Lower leg skin (tissue), 4 donors: ENCODE measurements at regions not wholly inside any gene's neighbourhood (a gene's known extent, or its start where the extent isn't known, plus 50 kb on each side); places are given as distances from the start of the nearest gene placed in this dataset.

Experiments
- DNase-seq, 2 donors: peaks; one replicate each; pipeline ENCODE4 v3.0.0-alpha.2; 2019; ENCODE audit warnings: low spot score in 2 of 2
- H3K4me3 ChIP-seq: fragments of 200-600 bp; sonication (generic); 2 replicates; pipeline ENCODE4 v1.5.1; 2017; ENCODE audit warnings: mild to moderate bottlenecking, low read depth; ENCODE audit not compliant: poor library complexity, severe bottlenecking
- CTCF ChIP-seq, 3 donors: fragments of 450-650 bp; IDR thresholded peaks; one replicate each; pipeline ENCODE4 v1.5.1; 2016; ENCODE audit warnings: antibody characterized with exemption in 3 of 3, mild to moderate bottlenecking in 3 of 3, moderate library complexity in 2 of 3
- POLR2A ChIP-seq, 2 donors: fragments of 450-650 bp; IDR thresholded peaks; one replicate each; pipeline ENCODE4 v1.6.1; 2016 to 2017; ENCODE audit warnings: antibody characterized with exemption in 2 of 2, mild to moderate bottlenecking in 1 of 2, moderate library complexity in 1 of 2
- WGBS, 2 donors: methylation state at CpG; one replicate each; pipeline ENCODE4 v1.1.5; 2018; 5-methylcytosine and 5-hydroxymethylcytosine counted together
- intact Hi-C: fragments of 100-400 bp; cut with DNase I; formaldehyde crosslinking; loops from one replicate; pipeline ENCODE4 v1.15.0; 2023; ENCODE audit warnings: low total_unique reads

- TF ChIP-seq CTCF (IDR thresholded peaks at IDR 0.05), result no peak
- TF ChIP-seq POLR2A (IDR thresholded peaks at IDR 0.05), result no peak
- H3K4me3 ChIP-seq, result no peak overlapping the region
- DNase-seq, result no peak
- 40 to 41% methylated on average over 5 of the region's 5 CpGs for WGBS, 2 donors
- intact Hi-C loops, result no loop called here
Measured at GRCh38 chr2:111678651-111679050, 205.3 kb downstream of the ANAPC1 start.

- intact Hi-C loops, result no loop called here
- TF ChIP-seq CTCF (IDR thresholded peaks at IDR 0.05), result no peak
- no peak for TF ChIP-seq POLR2A (IDR thresholded peaks at IDR 0.05)
- DNase-seq, result no peak
- H3K4me3 ChIP-seq, result no peak overlapping the region
- 83 to 88% methylated on average over 2 of the region's 2 CpGs for WGBS, 2 donors
Measured at GRCh38 chr2:111679202-111679601, 204.8 kb downstream of the ANAPC1 start.

- TF ChIP-seq POLR2A (IDR thresholded peaks at IDR 0.05) (no peak), CTCF (IDR thresholded peaks at IDR 0.05) (no peak)
- WGBS, 2 donors, result 62 to 75% methylated on average over 3 of the region's 3 CpGs
- H3K4me3 ChIP-seq, result no peak overlapping the region
Measured at GRCh38 chr2:111684611-111685010, 199.4 kb downstream of the ANAPC1 start.

GRCh38 chr2:111685342-111685741 lies 198.7 kb downstream of the ANAPC1 start:
- DNase-seq, result no peak
- intact Hi-C loops, result no loop called here
- no peak for TF ChIP-seq CTCF (IDR thresholded peaks at IDR 0.05)
- TF ChIP-seq POLR2A (IDR thresholded peaks at IDR 0.05), result no peak
- H3K4me3 ChIP-seq, result no peak overlapping the region

More at GRCh38 chr2:111684611-111685010, 199.4 kb downstream of the ANAPC1 start:
- DNase-seq, result no peak
- intact Hi-C loops, result no loop called here

- no peak for TF ChIP-seq POLR2A (IDR thresholded peaks at IDR 0.05)
- WGBS, 2 donors, result 90 to 94% methylated on average over 4 of the region's 4 CpGs
- no peak overlapping the region for H3K4me3 ChIP-seq
- intact Hi-C loops, result no loop called here
- DNase-seq, result no peak
Measured at GRCh38 chr2:111686994-111687393, 197.0 kb downstream of the ANAPC1 start.

GRCh38 chr2:111687911-111688310 lies 196.1 kb downstream of the ANAPC1 start:
- WGBS, 2 donors, result 89 to 94% methylated on average over 11 of the region's 11 CpGs
- intact Hi-C loops, result no loop called here
- TF ChIP-seq POLR2A (IDR thresholded peaks at IDR 0.05), result no peak
- TF ChIP-seq CTCF (IDR thresholded peaks at IDR 0.05), result no peak

More at GRCh38 chr2:111687911-111688310, 196.1 kb downstream of the ANAPC1 start:
- H3K4me3 ChIP-seq, result no peak overlapping the region
- DNase-seq, result no peak
